Smooth muscle cell (in vitro differentiated cells): ENCODE measurements at regions not wholly inside any gene's neighbourhood (a gene's known extent, or its start where the extent isn't known, plus 50 kb on each side); places are given as distances from the start of the nearest gene placed in this dataset.

ENCODE experiments used
- DNase-seq: peaks from one replicate; lab custom pipeline; 2025; ENCODE audit not compliant: unreplicated experiment; lab: John Stamatoyannopoulos, UW
- H2AFZ ChIP-seq: fragments of 200-600 bp; sonication (generic); 2 replicates; pipeline ENCODE4 v1.6.0; 2016; ENCODE audit warnings: antibody characterized with exemption, low read depth, mild to moderate bottlenecking
- H3F3A ChIP-seq: fragments of 200-600 bp; sonication (generic); 2 replicates; pipeline ENCODE4 v1.6.0; 2017; ENCODE audit warnings: antibody characterized with exemption, low read depth
- H3K27ac ChIP-seq: fragments of 200-600 bp; sonication (generic); 2 replicates; pipeline ENCODE4 v1.5.1; 2016; ENCODE audit warnings: low read depth, mild to moderate bottlenecking
- H3K27me3 ChIP-seq: fragments of 200-600 bp; sonication (generic); 2 replicates; pipeline ENCODE4 v1.6.1; 2016; ENCODE audit warnings: low read depth, mild to moderate bottlenecking
- H3K36me3 ChIP-seq: fragments of 200-600 bp; sonication (generic); 2 replicates; pipeline ENCODE4 v1.5.1; 2016; ENCODE audit warnings: low read depth
- H3K4me1 ChIP-seq: fragments of 200-600 bp; sonication (generic); 2 replicates; pipeline ENCODE4 v1.5.1; 2016; ENCODE audit warnings: low read depth
- H3K4me2 ChIP-seq: fragments of 200-600 bp; sonication (generic); 2 replicates; pipeline ENCODE4 v1.6.0; 2016; ENCODE audit warnings: mild to moderate bottlenecking
- H3K4me3 ChIP-seq: fragments of 200-600 bp; sonication (generic); 2 replicates; pipeline ENCODE4 v1.5.1; 2016; ENCODE audit warnings: mild to moderate bottlenecking
- H3K79me2 ChIP-seq: fragments of 200-600 bp; sonication (generic); 2 replicates; pipeline ENCODE4 v1.6.0; 2016; ENCODE audit warnings: low read depth, mild to moderate bottlenecking
- H3K9ac ChIP-seq: fragments of 200-600 bp; sonication (generic); 2 replicates; pipeline ENCODE4 v1.6.0; 2016; ENCODE audit warnings: low read depth
- H3K9me3 ChIP-seq: fragments of 200-600 bp; sonication (generic); replicated peaks from 2 replicates; pipeline ENCODE4 v1.5.1; 2016; ENCODE audit warnings: low read depth
- H4K20me1 ChIP-seq: fragments of 200-600 bp; sonication (generic); 2 replicates; pipeline ENCODE4 v1.6.0; 2016; ENCODE audit warnings: low read depth
- CTCF ChIP-seq: fragments of 200-600 bp; sonication (generic); IDR thresholded peaks from 2 replicates; pipeline ENCODE4 v1.5.1; 2017; ENCODE audit warnings: borderline replicate concordance, mild to moderate bottlenecking, antibody characterized with exemption; ENCODE audit not compliant: insufficient read depth, poor library complexity, severe bottlenecking
- WGBS: methylation state at CpG from one replicate; pipeline ENCODE4 v1.1.7; 2016; ENCODE audit warnings: low lambda C conversion rate; 5-methylcytosine and 5-hydroxymethylcytosine counted together

GRCh38 chr11:98047647-98048046 is 973.1 kb upstream of the CNTN5 start:
- no peaks in the 10 kb centered on the region for H3K4me1 ChIP-seq
- H3K9me3 ChIP-seq: no peaks in the 10 kb centered on the region
- TF ChIP-seq CTCF: no peak
- no peak overlapping the region for H2AFZ ChIP-seq
- H4K20me1 ChIP-seq: no peaks in the 10 kb centered on the region
- 90% methylated on average over 3 of the region's 3 CpGs for WGBS
- H3K79me2 ChIP-seq: no peaks in the 10 kb centered on the region
- no peaks in the 10 kb centered on the region for H3F3A ChIP-seq
- no peaks in the 10 kb centered on the region for H3K27me3 ChIP-seq
- no peak overlapping the region for H3K4me2 ChIP-seq
- H3K4me3 ChIP-seq: no peak overlapping the region
- DNase-seq: no peak
- H3K9ac ChIP-seq: no peak overlapping the region
- no peaks in the 10 kb centered on the region for H3K36me3 ChIP-seq
- H3K27ac ChIP-seq: no peak overlapping the region

- no peak overlapping the region for H3K27ac ChIP-seq
- H3K4me3 ChIP-seq: no peak overlapping the region
- H3F3A ChIP-seq: no peaks in the 10 kb centered on the region
- H4K20me1 ChIP-seq: no peaks in the 10 kb centered on the region
- WGBS: 74% methylated on average over 2 of the region's 2 CpGs
- no peaks in the 10 kb centered on the region for H3K79me2 ChIP-seq
- no peaks in the 10 kb centered on the region for H3K36me3 ChIP-seq
- no peak for TF ChIP-seq CTCF
- H3K9ac ChIP-seq: no peak overlapping the region
- H3K27me3 ChIP-seq: no peaks in the 10 kb centered on the region
- no peak for DNase-seq
- H3K4me1 ChIP-seq: no peaks in the 10 kb centered on the region
- no peak overlapping the region for H3K4me2 ChIP-seq
- H3K9me3 ChIP-seq: no peaks in the 10 kb centered on the region
- H2AFZ ChIP-seq: no peak overlapping the region
Observed at GRCh38 chr11:98053851-98054250, 966.9 kb upstream of the CNTN5 start.

GRCh38 chr11:98056945-98057344 is 963.8 kb upstream of the CNTN5 start:
- no peak overlapping the region for H3K4me2 ChIP-seq
- no peaks in the 10 kb centered on the region for H3K36me3 ChIP-seq
- no peak overlapping the region for H3K27ac ChIP-seq
- H3K4me1 ChIP-seq: no peaks in the 10 kb centered on the region
- TF ChIP-seq CTCF: no peak
- H3K4me3 ChIP-seq: no peak overlapping the region
- H3F3A ChIP-seq: no peaks in the 10 kb centered on the region
- no peaks in the 10 kb centered on the region for H3K27me3 ChIP-seq
- DNase-seq: no peak
- no peak overlapping the region for H2AFZ ChIP-seq
- H3K9ac ChIP-seq: no peak overlapping the region
- WGBS: 55% methylated on average over 1 of the region's 1 CpG
- no peaks in the 10 kb centered on the region for H3K79me2 ChIP-seq
- H4K20me1 ChIP-seq: no peaks in the 10 kb centered on the region
- no peaks in the 10 kb centered on the region for H3K9me3 ChIP-seq

- WGBS: 82% methylated on average over 7 of the region's 7 CpGs
- Histone ChIP-seq H3K36me3 (no peaks in the 10 kb centered on the region), H3K4me2 (no peak overlapping the region), H3K79me2 (no peaks in the 10 kb centered on the region), H3F3A (no peaks in the 10 kb centered on the region), H3K27ac (no peak overlapping the region), H3K9me3 (no peaks in the 10 kb centered on the region), H3K27me3 (no peaks in the 10 kb centered on the region), H3K4me3 (no peak overlapping the region), H4K20me1 (no peaks in the 10 kb centered on the region), H3K9ac (no peak overlapping the region), H2AFZ (no peak overlapping the region), H3K4me1 (no peaks in the 10 kb centered on the region)
- no peak for TF ChIP-seq CTCF
- DNase-seq: no peak
Observed at GRCh38 chr11:98059488-98059887, 961.3 kb upstream of the CNTN5 start.
